Panc1 (cell line): ENCODE measurements at regions not wholly inside any gene's neighbourhood (a gene's known extent, or its start where the extent isn't known, plus 50 kb on each side); places are given as distances from the start of the nearest gene placed in this dataset.
"Not testable (repeated sequence)": the region's sequence is repeated elsewhere in the genome, so short reads cannot be mapped to it uniquely, and the experiment has no call there.

Source experiments
- ATAC-seq: fragments of 200-7000 bp; cut with Tn5 transposase; 2 replicates; pipeline ENCODE4 v1.9.1; 2020; ENCODE audit warnings: mild to moderate bottlenecking, moderate library complexity
- BruUV-seq: library from RNA; stranded (reverse); fragments of 400-500 nt; replicated peaks from 2 replicates; lab custom pipeline; 2021; lab: Mats Ljungman, UMichigan
- CTCF ChIA-PET: fragments of 300-600 bp; sonication (Branson Sonifier 250); formaldehyde crosslinking; loops from one replicate; lab custom pipeline; 2022; ENCODE audit warnings: antibody characterized with exemption; lab: Charles Lee
- POLR2A ChIA-PET: fragments of 300-600 bp; sonication (Branson Sonifier 250); formaldehyde crosslinking; loops from one replicate; lab custom pipeline; 2022; ENCODE audit warnings: antibody characterized with exemption; lab: Charles Lee
- DNase-seq: peaks from one replicate; pipeline ENCODE4 v3.0.0-alpha.2; 2010; ENCODE audit warnings: low read depth, low spot score
- H3K27ac ChIP-seq: 2 replicates; pipeline ENCODE4 v1.5.1; 2011; ENCODE audit warnings: mild to moderate bottlenecking, low read length, inconsistent platforms
- H3K27me3 ChIP-seq: fragments of 200-500 bp; sonication (Bioruptor generic); 2 replicates; pipeline ENCODE4 v1.6.0; 2014; ENCODE audit warnings: low read length, inconsistent platforms; ENCODE audit not compliant: control insufficient read depth, insufficient read depth
- H3K36me3 ChIP-seq: fragments of 200-500 bp; sonication (Bioruptor generic); 2 replicates; pipeline ENCODE4 v1.5.1; 2014; ENCODE audit warnings: inconsistent platforms, mild to moderate bottlenecking, low read length, moderate library complexity; ENCODE audit not compliant: control insufficient read depth, insufficient read depth
- H3K4me1 ChIP-seq: 2 replicates; pipeline ENCODE4 v1.5.1; 2011; ENCODE audit warnings: inconsistent platforms, mild to moderate bottlenecking, low read length, moderate library complexity; ENCODE audit not compliant: control insufficient read depth, insufficient read depth
- H3K4me3 ChIP-seq, 2 experiments: 2 replicates each; pipeline ENCODE4 v1.5.1; 2011 to 2012; ENCODE audit warnings: low read depth in 2 of 2, low read length in 2 of 2, mild to moderate bottlenecking in 2 of 2, inconsistent platforms in 1 of 2, moderate library complexity in 1 of 2
- H3K9me3 ChIP-seq: fragments of 200-500 bp; sonication (Bioruptor generic); 2 replicates; pipeline ENCODE4 v1.5.1; 2014; ENCODE audit warnings: low read depth, mild to moderate bottlenecking, inconsistent platforms, low read length, moderate library complexity; ENCODE audit not compliant: control insufficient read depth, insufficient read depth
- CTCF ChIP-seq: fragments of 450-650 bp; IDR thresholded peaks from 2 replicates; pipeline ENCODE4 v1.5.1; 2017; ENCODE audit warnings: mild to moderate bottlenecking
- POLR2AphosphoS5 ChIP-seq: IDR thresholded peaks from 2 replicates; pipeline ENCODE4 v1.6.1; 2012; ENCODE audit warnings: mild to moderate bottlenecking, low read depth, low read length, moderate library complexity
- SIN3A ChIP-seq: IDR thresholded peaks from 2 replicates; pipeline ENCODE4 v1.6.1; 2012; ENCODE audit warnings: low read depth, mild to moderate bottlenecking, low read length, moderate library complexity, borderline replicate concordance; ENCODE audit not compliant: insufficient read depth
- TCF7L2 ChIP-seq: IDR thresholded peaks from 2 replicates; pipeline ENCODE4 v1.6.1; 2011; ENCODE audit warnings: mild to moderate bottlenecking, low read depth, low read length, inconsistent platforms
- in situ Hi-C: cut with HindIII; loops from 2 replicates; pipeline ENCODE4 v1.10.0; 2016; ENCODE audit warnings: low sequenced_read_pairs, low pct_unique_long_range_greater_than_20kb
- intact Hi-C: fragments of 100-400 bp; cut with micrococcal nuclease; formaldehyde crosslinking; loops from one replicate; pipeline ENCODE4 v1.10.0; 2022; ENCODE audit not compliant: unreplicated experiment
- TF ChIP-seq, protein P1 (sequence below), 2 experiments: IDR thresholded peaks; 2 replicates each; pipeline ENCODE4 v1.6.1; 2011 to 2012; ENCODE audit warnings: low read depth in 2 of 2, control low read depth in 1 of 2, low read length in 1 of 2, mild to moderate bottlenecking in 1 of 2, moderate library complexity in 1 of 2; ENCODE audit not compliant: insufficient read depth in 1 of 2

DNA sequence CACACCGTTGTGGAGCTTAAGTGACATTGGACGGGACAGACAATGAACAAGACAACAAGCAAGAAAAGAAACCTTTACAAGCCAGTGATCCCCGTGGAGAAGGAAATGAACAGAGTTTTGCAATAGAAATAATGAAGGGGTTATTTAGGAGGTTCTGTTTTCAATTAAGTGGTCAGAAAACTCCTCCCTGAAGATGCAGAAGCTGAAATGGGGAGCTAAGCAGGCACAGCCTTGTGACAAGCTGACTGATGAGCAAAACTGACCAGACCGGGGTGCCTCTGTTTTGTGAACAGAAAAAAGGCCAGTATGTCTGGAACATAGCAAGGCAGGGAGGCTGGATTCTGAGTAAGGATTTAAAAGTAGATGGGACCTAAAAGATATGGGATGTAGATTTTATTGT lies 299.8 kb upstream of the POM121L12 start:
- Histone ChIP-seq H3K27ac (no peak overlapping the region), H3K4me1 (no peaks in the 10 kb centered on the region), H3K27me3 (no peaks in the 10 kb centered on the region), H3K9me3 (no peaks in the 10 kb centered on the region), H3K36me3 (no peaks in the 10 kb centered on the region), H3K4me3 (no peak overlapping the region)
- in situ Hi-C loops = no loop called here
- intact Hi-C loops = no loop called here
- BruUV-seq = no TSS peak
- TF ChIP-seq SIN3A (no peak), TCF7L2 (no peak), POLR2AphosphoS5 (no peak), CTCF (no peak)
- TF ChIP-seq, protein P1, sequence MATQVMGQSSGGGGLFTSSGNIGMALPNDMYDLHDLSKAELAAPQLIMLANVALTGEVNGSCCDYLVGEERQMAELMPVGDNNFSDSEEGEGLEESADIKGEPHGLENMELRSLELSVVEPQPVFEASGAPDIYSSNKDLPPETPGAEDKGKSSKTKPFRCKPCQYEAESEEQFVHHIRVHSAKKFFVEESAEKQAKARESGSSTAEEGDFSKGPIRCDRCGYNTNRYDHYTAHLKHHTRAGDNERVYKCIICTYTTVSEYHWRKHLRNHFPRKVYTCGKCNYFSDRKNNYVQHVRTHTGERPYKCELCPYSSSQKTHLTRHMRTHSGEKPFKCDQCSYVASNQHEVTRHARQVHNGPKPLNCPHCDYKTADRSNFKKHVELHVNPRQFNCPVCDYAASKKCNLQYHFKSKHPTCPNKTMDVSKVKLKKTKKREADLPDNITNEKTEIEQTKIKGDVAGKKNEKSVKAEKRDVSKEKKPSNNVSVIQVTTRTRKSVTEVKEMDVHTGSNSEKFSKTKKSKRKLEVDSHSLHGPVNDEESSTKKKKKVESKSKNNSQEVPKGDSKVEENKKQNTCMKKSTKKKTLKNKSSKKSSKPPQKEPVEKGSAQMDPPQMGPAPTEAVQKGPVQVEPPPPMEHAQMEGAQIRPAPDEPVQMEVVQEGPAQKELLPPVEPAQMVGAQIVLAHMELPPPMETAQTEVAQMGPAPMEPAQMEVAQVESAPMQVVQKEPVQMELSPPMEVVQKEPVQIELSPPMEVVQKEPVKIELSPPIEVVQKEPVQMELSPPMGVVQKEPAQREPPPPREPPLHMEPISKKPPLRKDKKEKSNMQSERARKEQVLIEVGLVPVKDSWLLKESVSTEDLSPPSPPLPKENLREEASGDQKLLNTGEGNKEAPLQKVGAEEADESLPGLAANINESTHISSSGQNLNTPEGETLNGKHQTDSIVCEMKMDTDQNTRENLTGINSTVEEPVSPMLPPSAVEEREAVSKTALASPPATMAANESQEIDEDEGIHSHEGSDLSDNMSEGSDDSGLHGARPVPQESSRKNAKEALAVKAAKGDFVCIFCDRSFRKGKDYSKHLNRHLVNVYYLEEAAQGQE (IDR thresholded peaks at IDR 0.05; ENCODE audit: insufficient read depth in 1 of 2, low read depth in 2 of 2, low read length in 1 of 2) = no peak
- ChIA-PET POLR2A (no interaction called here), CTCF (no interaction called here)
- DNase-seq = no peak
- ATAC-seq = no peak

- BruUV-seq, H3K4me3 ChIP-seq, intact Hi-C loops, H3K4me1 ChIP-seq, H3K9me3 ChIP-seq, H3K27me3 ChIP-seq, H3K36me3 ChIP-seq, in situ Hi-C loops, H3K27ac ChIP-seq, DNase-seq, ATAC-seq, POLR2A ChIA-PET, CTCF ChIA-PET: not testable (repeated sequence)
Observed at GRCh38 chr7:52728683-52729082, 306.8 kb upstream of the POM121L12 start.

GRCh38 chr7:52727632-52728031 lies 307.8 kb upstream of the POM121L12 start:
- Histone ChIP-seq H3K4me3 (no peak overlapping the region), H3K27me3 (no peaks in the 10 kb centered on the region), H3K4me1 (no peaks in the 10 kb centered on the region), H3K9me3 (no peaks in the 10 kb centered on the region), H3K27ac (no peak overlapping the region), H3K36me3 (no peaks in the 10 kb centered on the region)
- in situ Hi-C loops (no loop called here), intact Hi-C loops (no loop called here)
- ChIA-PET CTCF (no interaction called here), POLR2A (no interaction called here)
- no TSS peak for BruUV-seq
- no peak for ATAC-seq
- TF ChIP-seq POLR2AphosphoS5 (no peak), SIN3A (no peak), CTCF (no peak), TCF7L2 (no peak)
- TF ChIP-seq, protein P1 (IDR thresholded peaks at IDR 0.05; ENCODE audit: insufficient read depth in 1 of 2, low read depth in 2 of 2, low read length in 1 of 2) = no peak
- no peak for DNase-seq
